GM21529 (cell line): ENCODE measurements at regions not wholly inside any gene's neighbourhood (a gene's known extent, or its start where the extent isn't known, plus 50 kb on each side); places are given as distances from the start of the nearest gene placed in this dataset.

Experiments
- ATAC-seq: cut with Tn5 transposase; IDR thresholded peaks from one replicate; pipeline ENCODE4 v1.9.1; 2021; ENCODE audit not compliant: unreplicated experiment

- ATAC-seq: no peak
Measured at GRCh38 chr4:127533028-127533700, 99.6 kb upstream of the INTU start.

- ATAC-seq: no peak
Measured at GRCh38 chr4:127534041-127534825, 98.5 kb upstream of the INTU start.

GRCh38 chr4:127538016-127538415 lies 94.7 kb upstream of the INTU start:
- no peak for ATAC-seq

GRCh38 chr4:127540497-127541025 lies 92.2 kb upstream of the INTU start:
- no peak for ATAC-seq

- no peak for ATAC-seq
Measured at GRCh38 chr4:127545271-127545670, 87.5 kb upstream of the INTU start.

GRCh38 chr4:127548990-127549925 lies 83.5 kb upstream of the INTU start:
- ATAC-seq: no peak

- ATAC-seq: no peak
Measured at GRCh38 chr4:127555106-127555505, 77.7 kb upstream of the INTU start.

GRCh38 chr4:127558088-127558487 lies 74.7 kb upstream of the INTU start:
- ATAC-seq: no peak

- ATAC-seq: no peak
Measured at GRCh38 chr4:127558489-127559407, 74.0 kb upstream of the INTU start.

- ATAC-seq: no peak
Measured at GRCh38 chr4:127559981-127560380, 72.8 kb upstream of the INTU start.

- ATAC-seq: no peak
Measured at GRCh38 chr4:127560755-127561154, 72.0 kb upstream of the INTU start.

GRCh38 chr4:127574643-127575042 lies 58.1 kb upstream of the INTU start:
- no peak for ATAC-seq

GRCh38 chr4:127575888-127576287 lies 56.9 kb upstream of the INTU start:
- ATAC-seq: no peak

GRCh38 chr4:127578491-127578890 lies 54.3 kb upstream of the INTU start:
- no peak for ATAC-seq

- ATAC-seq: no peak
Measured at GRCh38 chr4:127578967-127579366, 53.8 kb upstream of the INTU start.

GRCh38 chr4:127579821-127580220 lies 52.9 kb upstream of the INTU start:
- ATAC-seq: no peak

GRCh38 chr4:127580300-127580699 lies 52.5 kb upstream of the INTU start:
- no peak for ATAC-seq

- no peak for ATAC-seq
Measured at GRCh38 chr4:127580891-127581290, 51.9 kb upstream of the INTU start.
